OCI-LY7 (cell line): ENCODE measurements at regions not wholly inside any gene's neighbourhood (a gene's known extent, or its start where the extent isn't known, plus 50 kb on each side); places are given as distances from the start of the nearest gene placed in this dataset.

Experiments used
- BruUV-seq: library from RNA; stranded (reverse); fragments of 400-500 nt; replicated peaks from 2 replicates; lab custom pipeline; 2021; lab: Mats Ljungman, UMichigan
- CTCF ChIA-PET: fragments of 300-600 bp; sonication (Branson Sonifier 250); formaldehyde crosslinking; loops from one replicate; lab custom pipeline; 2022; ENCODE audit warnings: antibody characterized with exemption; ENCODE audit not compliant: unreplicated experiment; lab: Charles Lee
- POLR2A ChIA-PET: fragments of 300-600 bp; sonication (Branson Sonifier 250); formaldehyde crosslinking; loops from one replicate; lab custom pipeline; 2022; ENCODE audit warnings: antibody characterized with exemption; lab: Charles Lee
- DNase-seq: peaks from one replicate; pipeline ENCODE4 v3.0.0-alpha.2; 2015; ENCODE audit warnings: low spot score
- H2AFZ ChIP-seq: fragments of 200-600 bp; sonication (generic), shearing (Covaris generic); 2 replicates; pipeline ENCODE4 v1.6.1; 2014; ENCODE audit warnings: mild to moderate bottlenecking, antibody characterized with exemption, low read length, moderate library complexity
- H3K27ac ChIP-seq: fragments of 200-600 bp; sonication (generic); 2 replicates; pipeline ENCODE4 v1.5.1; 2014; ENCODE audit warnings: mixed run types, low read depth, mild to moderate bottlenecking, moderate library complexity, low read length, inconsistent platforms; ENCODE audit not compliant: poor library complexity, severe bottlenecking
- H3K36me3 ChIP-seq: fragments of 200-600 bp; sonication (generic); 2 replicates; pipeline ENCODE4 v1.6.1; 2014; ENCODE audit warnings: mild to moderate bottlenecking, antibody characterized with exemption, low read length, moderate library complexity, mixed read lengths; ENCODE audit not compliant: insufficient read depth
- H3K4me1 ChIP-seq: fragments of 200-600 bp; sonication (generic); 2 replicates; pipeline ENCODE4 v1.5.1; 2014; ENCODE audit warnings: mild to moderate bottlenecking, low read length; ENCODE audit not compliant: insufficient read depth, poor library complexity, severe bottlenecking
- H3K4me2 ChIP-seq: fragments of 200-600 bp; sonication (generic); 2 replicates; pipeline ENCODE4 v1.6.1; 2014; ENCODE audit warnings: mild to moderate bottlenecking, low read length
- H3K4me3 ChIP-seq: fragments of 200-600 bp; sonication (generic); 2 replicates; pipeline ENCODE4 v1.5.1; 2014; ENCODE audit warnings: mild to moderate bottlenecking, low read depth, low read length; ENCODE audit not compliant: poor library complexity, severe bottlenecking
- H3K79me2 ChIP-seq: fragments of 200-600 bp; sonication (generic); 2 replicates; pipeline ENCODE4 v1.6.1; 2016; ENCODE audit warnings: low read depth, mild to moderate bottlenecking, low read length, moderate library complexity, mixed read lengths; ENCODE audit not compliant: insufficient read depth
- H3K9me2 ChIP-seq: fragments of 200-600 bp; sonication (generic); 2 replicates; pipeline ENCODE4 v1.6.1; 2016; ENCODE audit warnings: mild to moderate bottlenecking, low read length, mixed read lengths; ENCODE audit not compliant: insufficient read depth
- H3K9me3 ChIP-seq: fragments of 200-600 bp; sonication (generic); 2 replicates; pipeline ENCODE4 v1.6.1; 2014; ENCODE audit warnings: mild to moderate bottlenecking, mixed run types, low read length, mixed read lengths
- H4K20me1 ChIP-seq: fragments of 200-600 bp; sonication (generic); 2 replicates; pipeline ENCODE4 v1.6.1; 2014; ENCODE audit warnings: mild to moderate bottlenecking, antibody characterized with exemption, low read length, moderate library complexity, mixed read lengths; ENCODE audit not compliant: insufficient read depth
- EZH2phosphoT487 ChIP-seq: fragments of 200-600 bp; sonication (generic); IDR thresholded peaks from 2 replicates; pipeline ENCODE4 v1.6.1; 2018; ENCODE audit warnings: low read depth, borderline replicate concordance, mild to moderate bottlenecking, mixed run types, antibody characterized with exemption, low read length, moderate library complexity, mixed read lengths
- intact Hi-C: fragments of 100-400 bp; cut with micrococcal nuclease; formaldehyde crosslinking; loops from one replicate; pipeline ENCODE4 v1.10.0; 2022; ENCODE audit not compliant: unreplicated experiment
- TF ChIP-seq, protein P1 (sequence below): fragments of 200-600 bp; sonication (generic); conservative IDR thresholded peaks from 2 replicates; pipeline ENCODE4 v1.5.1; 2014; ENCODE audit warnings: mild to moderate bottlenecking, antibody characterized with exemption, low read length, moderate library complexity, mixed read lengths

DNA sequence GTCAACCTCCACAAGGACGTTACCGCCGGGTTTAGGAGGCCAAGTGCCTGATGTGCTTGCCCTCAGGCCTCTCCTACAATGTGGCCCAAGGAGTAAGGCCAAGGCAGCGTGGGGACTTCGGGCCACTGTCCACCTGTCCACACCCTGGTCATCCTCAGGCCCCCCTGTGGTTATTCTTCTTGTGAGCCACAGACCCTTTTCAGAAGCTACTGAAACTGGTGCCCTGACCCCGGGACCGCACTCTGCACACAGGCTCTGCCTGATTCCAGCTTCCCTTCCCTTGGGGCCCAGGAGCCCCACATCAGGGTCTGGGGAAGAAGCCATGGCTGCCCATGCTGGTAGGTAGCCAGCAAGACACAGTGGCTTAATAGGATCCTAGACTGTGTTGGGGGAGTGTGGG lies 128.8 kb downstream of the OLFM1 start:
- Histone ChIP-seq H3K79me2 (no peaks in the 10 kb centered on the region), H3K4me2 (no peak overlapping the region), H2AFZ (no peak overlapping the region), H3K4me1 (no peaks in the 10 kb centered on the region), H3K36me3 (no peaks in the 10 kb centered on the region), H3K9me3 (no peaks in the 10 kb centered on the region; the same call in 1 of the 2 replicates), H3K9me2 (no peaks in the 10 kb centered on the region), H3K27ac (no peak overlapping the region), H3K4me3 (no peak overlapping the region), H4K20me1 (no peaks in the 10 kb centered on the region)
- intact Hi-C loops: no loop called here
- BruUV-seq: no TSS peak
- POLR2A ChIA-PET: no interaction called here
- CTCF ChIA-PET: no interaction called here
- DNase-seq: no peak
- TF ChIP-seq EZH2phosphoT487: no peak
- TF ChIP-seq, protein P1, sequence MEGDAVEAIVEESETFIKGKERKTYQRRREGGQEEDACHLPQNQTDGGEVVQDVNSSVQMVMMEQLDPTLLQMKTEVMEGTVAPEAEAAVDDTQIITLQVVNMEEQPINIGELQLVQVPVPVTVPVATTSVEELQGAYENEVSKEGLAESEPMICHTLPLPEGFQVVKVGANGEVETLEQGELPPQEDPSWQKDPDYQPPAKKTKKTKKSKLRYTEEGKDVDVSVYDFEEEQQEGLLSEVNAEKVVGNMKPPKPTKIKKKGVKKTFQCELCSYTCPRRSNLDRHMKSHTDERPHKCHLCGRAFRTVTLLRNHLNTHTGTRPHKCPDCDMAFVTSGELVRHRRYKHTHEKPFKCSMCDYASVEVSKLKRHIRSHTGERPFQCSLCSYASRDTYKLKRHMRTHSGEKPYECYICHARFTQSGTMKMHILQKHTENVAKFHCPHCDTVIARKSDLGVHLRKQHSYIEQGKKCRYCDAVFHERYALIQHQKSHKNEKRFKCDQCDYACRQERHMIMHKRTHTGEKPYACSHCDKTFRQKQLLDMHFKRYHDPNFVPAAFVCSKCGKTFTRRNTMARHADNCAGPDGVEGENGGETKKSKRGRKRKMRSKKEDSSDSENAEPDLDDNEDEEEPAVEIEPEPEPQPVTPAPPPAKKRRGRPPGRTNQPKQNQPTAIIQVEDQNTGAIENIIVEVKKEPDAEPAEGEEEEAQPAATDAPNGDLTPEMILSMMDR: no peak

DNA sequence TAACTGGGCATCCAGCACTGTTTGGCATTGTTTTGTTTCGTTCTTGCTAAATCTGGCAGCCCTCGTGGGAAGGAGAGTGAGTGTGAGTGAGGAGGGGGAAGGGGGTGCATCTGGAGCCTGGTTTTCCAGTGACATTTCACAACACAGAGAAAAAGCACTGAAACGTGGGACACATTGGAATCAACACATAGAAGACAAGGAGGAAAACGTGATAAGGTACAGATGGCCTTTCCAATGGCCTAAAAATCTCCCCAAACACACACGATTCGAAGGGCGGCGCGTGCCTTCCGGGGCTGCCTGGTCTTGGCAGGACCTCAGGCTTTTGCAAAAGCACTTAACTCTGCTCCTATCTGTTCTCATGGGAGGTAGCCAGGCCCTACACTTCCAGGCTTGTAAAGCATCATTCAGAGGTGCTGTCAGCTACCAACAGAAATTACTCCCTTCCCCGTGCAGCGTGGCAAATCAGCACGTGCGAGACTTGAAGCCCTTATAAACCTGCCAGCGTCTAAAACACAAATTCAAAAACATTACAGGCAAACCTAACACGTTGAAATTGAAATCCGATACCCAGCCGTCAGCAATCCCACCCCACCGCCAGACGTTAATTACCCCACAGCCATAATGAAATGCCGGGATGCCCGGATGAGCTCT lies 129.4 kb downstream of the OLFM1 start:
- Histone ChIP-seq H2AFZ (no peak overlapping the region), H3K9me2 (no peaks in the 10 kb centered on the region), H3K4me1 (no peaks in the 10 kb centered on the region), H3K79me2 (no peaks in the 10 kb centered on the region), H3K36me3 (no peaks in the 10 kb centered on the region), H3K27ac (no peak overlapping the region), H4K20me1 (no peaks in the 10 kb centered on the region), H3K9me3 (no peaks in the 10 kb centered on the region), H3K4me2 (no peak overlapping the region), H3K4me3 (no peak overlapping the region)
- CTCF ChIA-PET: no interaction called here
- intact Hi-C loops: no loop called here
- TF ChIP-seq, protein P1: no peak
- no peak for TF ChIP-seq EZH2phosphoT487
- DNase-seq: no peak
- POLR2A ChIA-PET: no interaction called here
- no TSS peak for BruUV-seq

- no peak for DNase-seq
- TF ChIP-seq, protein P1: no peak
- TF ChIP-seq EZH2phosphoT487: no peak
- no peaks in the 10 kb centered on the region for H3K36me3 ChIP-seq
- no TSS peak for BruUV-seq
- intact Hi-C loops: no loop called here
- H3K4me1 ChIP-seq: no peaks in the 10 kb centered on the region
- H3K4me2 ChIP-seq: no peak overlapping the region
- no peak overlapping the region for H3K27ac ChIP-seq
- H2AFZ ChIP-seq: no peak overlapping the region
- H3K9me2 ChIP-seq: no peaks in the 10 kb centered on the region
- H3K79me2 ChIP-seq: no peaks in the 10 kb centered on the region
- H3K9me3 ChIP-seq: no peaks in the 10 kb centered on the region
- ChIA-PET POLR2A (no interaction called here), CTCF (no interaction called here)
- no peak overlapping the region for H3K4me3 ChIP-seq
- H4K20me1 ChIP-seq: no peaks in the 10 kb centered on the region
Observed at GRCh38 chr9:135217836-135218235, 130.4 kb downstream of the OLFM1 start.
